Caco-2 (cell line): ENCODE measurements at regions not wholly inside any gene's neighbourhood (a gene's known extent, or its start where the extent isn't known, plus 50 kb on each side); places are given as distances from the start of the nearest gene placed in this dataset.

Experiments used
- BruUV-seq: library from RNA; stranded (reverse); fragments of 400-500 nt; replicated peaks from 2 replicates; lab custom pipeline; 2021; lab: Mats Ljungman, UMichigan
- CTCF ChIA-PET: fragments of 300-600 bp; sonication (Branson Sonifier 250); formaldehyde crosslinking; loops from one replicate; lab custom pipeline; 2022; ENCODE audit warnings: antibody characterized with exemption; lab: Charles Lee
- POLR2A ChIA-PET: fragments of 300-600 bp; sonication (Branson Sonifier 250); formaldehyde crosslinking; loops from one replicate; lab custom pipeline; 2022; ENCODE audit warnings: antibody characterized with exemption; lab: Charles Lee
- DNase-seq, 2 experiments: peaks; one replicate each; pipeline versions ENCODE4 v3.0.0 to v3.0.0-alpha.2; 2020 to 2022
- H3K27me3 ChIP-seq: replicated peaks from 2 replicates; pipeline ENCODE4 v1.6.0; 2011; ENCODE audit warnings: low read length; ENCODE audit not compliant: control insufficient read depth, insufficient read depth
- H3K36me3 ChIP-seq: 2 replicates; pipeline ENCODE4 v1.5.1; 2011; ENCODE audit warnings: low read length; ENCODE audit not compliant: control insufficient read depth, insufficient read depth
- H3K4me1 ChIP-seq: fragments of 250-450 bp; sonication (Bioruptor Pico); 2 replicates; pipeline ENCODE4 v1.5.1; 2020; ENCODE audit warnings: mild to moderate bottlenecking
- H3K4me3 ChIP-seq: 2 replicates; pipeline ENCODE4 v1.5.1; 2011; ENCODE audit warnings: low read depth, mild to moderate bottlenecking, control low read depth, low read length
- H3K9me3 ChIP-seq: fragments of 250-450 bp; sonication (Bioruptor Pico); 2 replicates; pipeline ENCODE4 v1.5.1; 2020; ENCODE audit warnings: mild to moderate bottlenecking, moderate library complexity
- H3K27ac Mint-ChIP-seq: one replicate; pipeline ENCODE4 v1.8.0; 2022; ENCODE audit warnings: mixed read lengths; ENCODE audit not compliant: unreplicated experiment
- H3K27me3 Mint-ChIP-seq: one replicate; pipeline ENCODE4 v1.8.0; 2022; ENCODE audit warnings: mixed read lengths; ENCODE audit not compliant: insufficient read depth, unreplicated experiment
- H3K36me3 Mint-ChIP-seq: one replicate; pipeline ENCODE4 v1.8.0; 2022; ENCODE audit warnings: mild to moderate bottlenecking, mixed read lengths; ENCODE audit not compliant: insufficient read depth, unreplicated experiment
- H3K4me1 Mint-ChIP-seq: one replicate; pipeline ENCODE4 v1.8.0; 2022; ENCODE audit warnings: low read depth, mixed read lengths; ENCODE audit not compliant: unreplicated experiment
- H3K4me3 Mint-ChIP-seq: one replicate; pipeline ENCODE4 v1.8.0; 2022; ENCODE audit warnings: mild to moderate bottlenecking, moderate library complexity, mixed read lengths; ENCODE audit not compliant: unreplicated experiment
- H3K9me3 Mint-ChIP-seq: one replicate; pipeline ENCODE4 v1.8.0; 2022; ENCODE audit warnings: mixed read lengths; ENCODE audit not compliant: unreplicated experiment
- CTCF ChIP-seq, 2 experiments: fragments of 200-600 bp in 1 of 2; IDR thresholded peaks; 1 replicate in 1 of 2; 2 replicates in 1 of 2; pipeline versions ENCODE4 v1.5.1 to v1.8.0; 2011 to 2022; ENCODE audit warnings: antibody characterized with exemption in 1 of 2, control low read depth in 1 of 2, inconsistent platforms in 1 of 2, low read depth in 1 of 2, low read length in 1 of 2, mild to moderate bottlenecking in 1 of 2, moderate library complexity in 1 of 2; ENCODE audit not compliant: insufficient read depth in 1 of 2, severe bottlenecking in 1 of 2, unreplicated experiment in 1 of 2
- intact Hi-C: fragments of 100-400 bp; cut with micrococcal nuclease; formaldehyde crosslinking; loops from one replicate; pipeline ENCODE4 v1.10.0; 2022; ENCODE audit not compliant: unreplicated experiment

- ChIA-PET POLR2A (no interaction called here), CTCF (no interaction called here)
- Histone ChIP-seq H3K36me3 (no peaks in the 10 kb centered on the region), H3K9me3 (no peaks in the 10 kb centered on the region), H3K4me3 (no peak overlapping the region), H3K27me3 (no peaks in the 10 kb centered on the region), H3K4me1 (no peaks in the 10 kb centered on the region)
- TF ChIP-seq CTCF (IDR thresholded peaks at IDR 0.05; ENCODE audit: insufficient read depth in 1 of 2, low read depth in 1 of 2, low read length in 1 of 2, severe bottlenecking in 1 of 2, unreplicated experiment in 1 of 2): no peak
- no peak overlapping the region for H3K4me3 Mint-ChIP-seq
- H3K27me3 Mint-ChIP-seq: peaks cover 8% of the 10 kb centered on the region
- no peak overlapping the region for H3K27ac Mint-ChIP-seq
- DNase-seq: no peak
- H3K36me3 Mint-ChIP-seq: no peaks in the 10 kb centered on the region
- BruUV-seq: no TSS peak
- H3K9me3 Mint-ChIP-seq: no peaks in the 10 kb centered on the region
- H3K4me1 Mint-ChIP-seq: no peaks in the 10 kb centered on the region
- intact Hi-C loops: no loop called here
These were observed 543.5 kb downstream of the OMA1 start for GRCh38 chr1:58003059-58003458.

- no peaks in the 10 kb centered on the region for H3K4me1 ChIP-seq
- intact Hi-C loops: no loop called here
- Mint-ChIP-seq H3K36me3 (no peaks in the 10 kb centered on the region), H3K27ac (no peak overlapping the region), H3K27me3 (peaks cover 11% of the 10 kb centered on the region), H3K4me1 (no peaks in the 10 kb centered on the region), H3K4me3 (no peak overlapping the region), H3K9me3 (no peaks in the 10 kb centered on the region)
- BruUV-seq: no TSS peak
- no peak overlapping the region for H3K4me3 ChIP-seq
- H3K27me3 ChIP-seq: no peaks in the 10 kb centered on the region
- H3K9me3 ChIP-seq: no peaks in the 10 kb centered on the region
- ChIA-PET POLR2A (no interaction called here), CTCF (no interaction called here)
- no peak for DNase-seq
- no peaks in the 10 kb centered on the region for H3K36me3 ChIP-seq
- TF ChIP-seq CTCF (IDR thresholded peaks at IDR 0.05; ENCODE audit: insufficient read depth in 1 of 2, low read depth in 1 of 2, low read length in 1 of 2, severe bottlenecking in 1 of 2, unreplicated experiment in 1 of 2): no peak
These were observed 545.7 kb downstream of the OMA1 start for GRCh38 chr1:58000821-58001220.

- H3K27me3 Mint-ChIP-seq: peaks cover 11% of the 10 kb centered on the region
- H3K9me3 Mint-ChIP-seq: no peaks in the 10 kb centered on the region
- TF ChIP-seq CTCF (IDR thresholded peaks at IDR 0.05; ENCODE audit: insufficient read depth in 1 of 2, low read depth in 1 of 2, low read length in 1 of 2, severe bottlenecking in 1 of 2, unreplicated experiment in 1 of 2): no peak
- Histone ChIP-seq H3K4me1 (no peaks in the 10 kb centered on the region), H3K9me3 (no peaks in the 10 kb centered on the region), H3K27me3 (no peaks in the 10 kb centered on the region), H3K36me3 (no peaks in the 10 kb centered on the region), H3K4me3 (no peak overlapping the region)
- no peaks in the 10 kb centered on the region for H3K36me3 Mint-ChIP-seq
- intact Hi-C loops: no loop called here
- no peak overlapping the region for H3K4me3 Mint-ChIP-seq
- no peaks in the 10 kb centered on the region for H3K4me1 Mint-ChIP-seq
- DNase-seq: no peak
- CTCF ChIA-PET: no interaction called here
- POLR2A ChIA-PET: no interaction called here
- BruUV-seq: no TSS peak
- H3K27ac Mint-ChIP-seq: no peak overlapping the region
These were observed 546.4 kb downstream of the OMA1 start for GRCh38 chr1:58000116-58000515.
